HepG2 (cell line): ENCODE measurements at regions not wholly inside any gene's neighbourhood (a gene's known extent, or its start where the extent isn't known, plus 50 kb on each side); places are given as distances from the start of the nearest gene placed in this dataset.

Experiments used
- ATAC-seq: fragments of 200-7000 bp; cut with Tn5 transposase; 3 replicates; pipeline ENCODE4 v1.9.1; 2020; ENCODE audit warnings: mild to moderate bottlenecking, moderate library complexity
- BruUV-seq: library from RNA; stranded (reverse); fragments of 400-500 nt; replicated peaks from 2 replicates; lab custom pipeline; 2021; lab: Mats Ljungman, UMichigan
- CTCF ChIA-PET: fragments of 300-600 bp; formaldehyde crosslinking; extraction: SDS; loops from one replicate; lab custom pipeline; 2021; ENCODE audit warnings: low total read pairs, inconsistent platforms, low intra/inter-chr PET ratio; lab: Yijun Ruan, JAX
- POLR2A ChIA-PET: fragments of 350-600 bp; sonication (Branson Sonifier 250); formaldehyde crosslinking; loops from one replicate; lab custom pipeline; 2020; ENCODE audit warnings: antibody characterized with exemption, inconsistent platforms; lab: Yijun Ruan, JAX
- DNase-seq: peaks from one replicate; pipeline ENCODE4 v3.0.0-alpha.2; 2015; ENCODE audit warnings: low spot score
- FAIRE-seq: peaks from 3 replicates; lab custom pipeline; 2011; peaks lifted over from hg19 to GRCh38; lab: Jason Lieb, UNC
- H2AFZ ChIP-seq: one replicate; pipeline ENCODE4 v1.6.1; 2011; ENCODE audit warnings: low read length, inconsistent platforms
- H3K27ac ChIP-seq: fragments of 300-600 bp; 3 replicates; pipeline ENCODE4 v1.8.0; 2011; ENCODE audit warnings: mixed run types, mild to moderate bottlenecking, mixed read lengths, low read length, inconsistent platforms; ENCODE audit not compliant: insufficient read depth; ENCODE audit errors: extremely low read length
- H3K27me3 ChIP-seq, 2 experiments: fragments of 200-600 bp in 1 of 2; 2 replicates in 1 of 2; 3 replicates in 1 of 2; pipeline versions ENCODE4 v1.6.0 to v1.8.0; 2011; ENCODE audit warnings: low read length in 2 of 2, mild to moderate bottlenecking in 2 of 2, moderate library complexity in 2 of 2, inconsistent platforms in 1 of 2; ENCODE audit not compliant: insufficient read depth in 2 of 2, control insufficient read depth in 1 of 2
- H3K36me3 ChIP-seq, 2 experiments: fragments of 200-600 bp in 1 of 2; replicated peaks in 1 of 2; 2 replicates in 1 of 2; 3 replicates in 1 of 2; pipeline versions ENCODE4 v1.5.1 to v1.8.0; 2011; ENCODE audit warnings: low read length in 2 of 2, inconsistent platforms in 1 of 2; ENCODE audit not compliant: insufficient read depth in 2 of 2, control insufficient read depth in 1 of 2
- H3K4me1 ChIP-seq: 2 replicates; pipeline ENCODE4 v1.5.1; 2012; ENCODE audit warnings: low read length, inconsistent platforms; ENCODE audit not compliant: insufficient read depth
- H3K4me2 ChIP-seq: 2 replicates; pipeline ENCODE4 v1.6.0; 2011; ENCODE audit warnings: low read depth, low read length, inconsistent platforms
- H3K4me3 ChIP-seq, 3 experiments: fragments of 200-600 bp in 1 of 3; sonication (generic), shearing (Covaris generic) in 1 of 3; replicated peaks in 1 of 3; 2 replicates each; pipeline ENCODE4 v1.5.1; 2011 to 2016; ENCODE audit warnings: low read length in 3 of 3, inconsistent platforms in 2 of 3, low read depth in 2 of 3, mild to moderate bottlenecking in 2 of 3, control low read depth in 1 of 3, mixed read lengths in 1 of 3; ENCODE audit not compliant: insufficient read depth in 1 of 3
- H3K79me2 ChIP-seq: one replicate; pipeline ENCODE4 v1.6.1; 2011; ENCODE audit warnings: low read length, inconsistent platforms; ENCODE audit not compliant: insufficient read depth
- H3K9ac ChIP-seq: 2 replicates; pipeline ENCODE4 v1.6.0; 2011; ENCODE audit warnings: mild to moderate bottlenecking, low read depth, low read length, inconsistent platforms; ENCODE audit not compliant: insufficient read depth
- H3K9me3 ChIP-seq: 2 replicates; pipeline ENCODE4 v1.5.1; 2012; ENCODE audit warnings: mild to moderate bottlenecking, low read length
- H4K20me1 ChIP-seq: 2 replicates; pipeline ENCODE4 v1.6.0; 2011; ENCODE audit warnings: inconsistent platforms, mild to moderate bottlenecking, low read length, moderate library complexity; ENCODE audit not compliant: insufficient read depth
- CEBPB ChIP-seq: IDR thresholded peaks from 2 replicates; pipeline ENCODE4 v1.6.1; 2011; ENCODE audit warnings: low read depth, low read length, improper control_type of control experiment, borderline replicate concordance
- CEBPG ChIP-seq: IDR thresholded peaks from 2 replicates; pipeline ENCODE4 v1.6.1; 2016
- MLLT10 ChIP-seq: sonication (generic); formaldehyde crosslinking; IDR thresholded peaks from 2 replicates; pipeline ENCODE4 v1.4.0; 2020; ENCODE audit warnings: missing genetic modification reagents
- NAIF1 ChIP-seq: sonication (generic); formaldehyde crosslinking; IDR thresholded peaks from 2 replicates; pipeline ENCODE4 v1.5.0; 2020; ENCODE audit warnings: mild to moderate bottlenecking, missing genetic modification reagents, borderline replicate concordance
- SAFB2 ChIP-seq: sonication (generic); formaldehyde crosslinking; IDR thresholded peaks from 2 replicates; pipeline ENCODE4 v1.5.1; 2020; ENCODE audit warnings: missing genetic modification reagents, low read depth, mild to moderate bottlenecking, borderline replicate concordance
- SNAI1 ChIP-seq: sonication (generic); formaldehyde crosslinking; IDR thresholded peaks from 2 replicates; pipeline ENCODE4 v1.5.0; 2020; ENCODE audit warnings: mild to moderate bottlenecking, missing genetic modification reagents, borderline replicate concordance
- TBL1XR1 ChIP-seq: fragments of 150-350 bp; IDR thresholded peaks from 2 replicates; pipeline ENCODE4 v1.6.1; 2014; ENCODE audit warnings: borderline replicate concordance, low read length; ENCODE audit not compliant: partially characterized antibody
- TERF1 ChIP-seq: sonication (generic); formaldehyde crosslinking; IDR thresholded peaks from 2 replicates; pipeline ENCODE4 v1.8.0; 2022; ENCODE audit warnings: mild to moderate bottlenecking, missing genetic modification reagents, moderate library complexity
- TRIM24 ChIP-seq: sonication (generic); formaldehyde crosslinking; IDR thresholded peaks from 2 replicates; pipeline ENCODE4 v1.8.0; 2022; ENCODE audit warnings: mild to moderate bottlenecking, missing genetic modification reagents
- ZNF121 ChIP-seq: sonication (generic); formaldehyde crosslinking; IDR thresholded peaks from 2 replicates; pipeline ENCODE4 v1.5.0; 2020; ENCODE audit warnings: mild to moderate bottlenecking, missing genetic modification reagents
- ZNF776 ChIP-seq: sonication (generic); formaldehyde crosslinking; IDR thresholded peaks from 2 replicates; pipeline ENCODE4 v1.4.0; 2020; ENCODE audit warnings: mild to moderate bottlenecking, missing genetic modification reagents
- ZSCAN25 ChIP-seq: sonication (generic); formaldehyde crosslinking; IDR thresholded peaks from 2 replicates; pipeline ENCODE4 v1.8.0; 2022; ENCODE audit warnings: mild to moderate bottlenecking, missing genetic modification reagents
- WGBS: methylation state at CpG from one replicate; pipeline ENCODE4 v1.1.6; 2017; ENCODE audit warnings: low lambda C conversion rate; 5-methylcytosine and 5-hydroxymethylcytosine counted together
- in situ Hi-C: cut with HindIII; loops from 2 replicates; pipeline ENCODE4 v1.10.0; 2017; ENCODE audit warnings: low pct_unique_long_range_greater_than_20kb; ENCODE audit not compliant: extremely low pct_ligation_motif_present
- intact Hi-C: fragments of 100-400 bp; cut with micrococcal nuclease; formaldehyde crosslinking; loops from one replicate; pipeline ENCODE4 v1.10.0; 2022; ENCODE audit not compliant: unreplicated experiment

- Histone ChIP-seq H3K4me3 (no peak overlapping the region), H3K4me1 (no peaks in the 10 kb centered on the region), H3K9ac (no peak overlapping the region), H3K27ac (no peak overlapping the region), H3K27me3 (no peaks in the 10 kb centered on the region; a peak in 1 of 5 replicates), H2AFZ (no peak overlapping the region), H3K79me2 (no peaks in the 10 kb centered on the region), H4K20me1 (no peaks in the 10 kb centered on the region), H3K4me2 (no peak overlapping the region), H3K9me3 (no peaks in the 10 kb centered on the region), H3K36me3 (peaks cover 1 to 5% of the 10 kb centered on the region in 2 experiments; a peak in 2 of 5 replicates)
- 75% methylated on average over 6 of the region's 6 CpGs for WGBS
- FAIRE-seq (no peak), ATAC-seq (no peak), DNase-seq (no peak)
- POLR2A ChIA-PET: interaction anchor here (1.4 kb wide), 1 partner anchor 170 kb away, joined by 4 read pairs; no protein-coding TSS in a partner anchor
- in situ Hi-C loops (no loop called here), intact Hi-C loops (no loop called here)
- CTCF ChIA-PET: no interaction called here
- BruUV-seq: no TSS peak
- peak; percentile 30; the same call in 1 of the 2 replicates for TF ChIP-seq CEBPG
- peak; percentile 76 for TF ChIP-seq CEBPB
- TF ChIP-seq ZSCAN25 (CRISPR knock-in tag): no peak
- no peak for TF ChIP-seq SAFB2
- no peak for TF ChIP-seq SNAI1 (CRISPR knock-in tag)
- no peak for TF ChIP-seq TBL1XR1
Observed at GRCh38 chr14:35234012-35234805, 58.0 kb upstream of the PSMA6 start.

GRCh38 chr14:35235840-35236239 is 56.3 kb upstream of the PSMA6 start:
- no peaks in the 10 kb centered on the region for H3K4me1 ChIP-seq
- H3K79me2 ChIP-seq: no peaks in the 10 kb centered on the region
- H3K27ac ChIP-seq: no peak overlapping the region
- no TSS peak for BruUV-seq
- no peaks in the 10 kb centered on the region; a peak in 1 of 5 replicates for H3K27me3 ChIP-seq
- POLR2A ChIA-PET: interaction anchor here (0.7 to 1.3 kb wide), 3 partner anchors 56 to 169 kb away, joined by 3 read pairs; partner anchors contain the start of gene PSMA6
- H3K36me3 ChIP-seq: peaks cover 3 to 5% of the 10 kb centered on the region in 2 experiments; a peak in 3 of 5 replicates
- no peak overlapping the region for H3K4me3 ChIP-seq
- no peak for FAIRE-seq
- no peak for ATAC-seq
- no peak for TF ChIP-seq TERF1 (CRISPR knock-in tag)
- TF ChIP-seq ZNF121 (CRISPR knock-in tag): peak; percentile 94
- no peak for TF ChIP-seq MLLT10 (CRISPR knock-in tag)
- no peak for TF ChIP-seq ZNF776 (CRISPR knock-in tag)
- no peak for TF ChIP-seq TRIM24
- peak; percentile 27; the same call in 1 of the 2 replicates for TF ChIP-seq NAIF1 (CRISPR knock-in tag)
- no peaks in the 10 kb centered on the region for H3K9me3 ChIP-seq
- no peak for DNase-seq
- 95% methylated on average over 3 of the region's 3 CpGs for WGBS
- CTCF ChIA-PET: no interaction called here
- in situ Hi-C loops (no loop called here), intact Hi-C loops (no loop called here)
- no peaks in the 10 kb centered on the region for H4K20me1 ChIP-seq
- H2AFZ ChIP-seq: no peak overlapping the region
- no peak overlapping the region for H3K9ac ChIP-seq
- no peak overlapping the region for H3K4me2 ChIP-seq
